OCI-LY1 (cell line): ENCODE measurements at regions not wholly inside any gene's neighbourhood (a gene's known extent, or its start where the extent isn't known, plus 50 kb on each side); places are given as distances from the start of the nearest gene placed in this dataset.
"Not testable (repeated sequence)": the region's sequence is repeated elsewhere in the genome, so short reads cannot be mapped to it uniquely, and the experiment has no call there.

Experiments
- H2AFZ ChIP-seq: fragments of 200-600 bp; sonication (generic), shearing (Covaris generic); 2 replicates; pipeline ENCODE4 v1.6.0; 2014; ENCODE audit warnings: antibody characterized with exemption, mild to moderate bottlenecking, low read length
- H3F3A ChIP-seq: fragments of 200-600 bp; sonication (generic), shearing (Covaris generic); 2 replicates; pipeline ENCODE4 v1.6.0; 2014; ENCODE audit warnings: mild to moderate bottlenecking, antibody characterized with exemption, low read length, moderate library complexity; ENCODE audit not compliant: insufficient read depth
- H3K27ac ChIP-seq: fragments of 200-600 bp; sonication (generic); 2 replicates; pipeline ENCODE4 v1.5.1; 2014; ENCODE audit warnings: low read length, mixed run types, mild to moderate bottlenecking, low read depth; ENCODE audit not compliant: poor library complexity, severe bottlenecking
- H3K27me3 ChIP-seq: fragments of 200-600 bp; sonication (generic); 2 replicates; pipeline ENCODE4 v1.6.0; 2014; ENCODE audit warnings: antibody characterized with exemption, mild to moderate bottlenecking, low read length, moderate library complexity; ENCODE audit not compliant: insufficient read depth
- H3K36me3 ChIP-seq: fragments of 200-600 bp; sonication (generic); 2 replicates; pipeline ENCODE4 v1.6.1; 2014; ENCODE audit warnings: mild to moderate bottlenecking, antibody characterized with exemption, low read length, moderate library complexity, mixed read lengths; ENCODE audit not compliant: insufficient read depth
- H3K4me1 ChIP-seq: fragments of 200-600 bp; sonication (generic); 2 replicates; pipeline ENCODE4 v1.5.1; 2014; ENCODE audit warnings: mild to moderate bottlenecking, low read length, moderate library complexity; ENCODE audit not compliant: insufficient read depth, severe bottlenecking
- H3K4me2 ChIP-seq: fragments of 200-600 bp; sonication (generic), shearing (Covaris generic); 2 replicates; pipeline ENCODE4 v1.6.1; 2014; ENCODE audit warnings: low read length
- H3K4me3 ChIP-seq: fragments of 200-600 bp; sonication (generic); 2 replicates; pipeline ENCODE4 v1.5.1; 2014; ENCODE audit warnings: low read length, low read depth, mild to moderate bottlenecking, mixed read lengths; ENCODE audit not compliant: poor library complexity, severe bottlenecking
- H3K79me2 ChIP-seq: fragments of 200-600 bp; shearing (Covaris generic); 2 replicates; pipeline ENCODE4 v1.6.1; 2016; ENCODE audit warnings: mixed run types, low read length, mixed read lengths; ENCODE audit not compliant: insufficient read depth
- H3K9ac ChIP-seq: fragments of 200-600 bp; sonication (generic), shearing (Covaris generic); 2 replicates; pipeline ENCODE4 v1.6.1; 2014; ENCODE audit warnings: mild to moderate bottlenecking, low read length, mixed read lengths
- H3K9me2 ChIP-seq: fragments of 200-600 bp; sonication (generic), shearing (Covaris generic); 2 replicates; pipeline ENCODE4 v1.6.1; 2014; ENCODE audit warnings: low read depth, mild to moderate bottlenecking, low read length, mixed read lengths
- H3K9me3 ChIP-seq: fragments of 200-600 bp; shearing (Covaris generic); 2 replicates; pipeline ENCODE4 v1.6.1; 2014; ENCODE audit warnings: low read length, mixed read lengths
- H4K20me1 ChIP-seq: fragments of 200-600 bp; sonication (generic), shearing (Covaris generic); 2 replicates; pipeline ENCODE4 v1.6.0; 2016; ENCODE audit warnings: mild to moderate bottlenecking, low read length; ENCODE audit not compliant: insufficient read depth
- EZH2 ChIP-seq: fragments of 200-600 bp; sonication (generic), shearing (Covaris generic); IDR thresholded peaks from 2 replicates; pipeline ENCODE4 v1.8.0; 2017; ENCODE audit warnings: borderline replicate concordance, mixed run types, mild to moderate bottlenecking, antibody characterized with exemption, low read length, moderate library complexity, mixed read lengths
- TF ChIP-seq, protein P1 (sequence below): fragments of 200-600 bp; sonication (generic), shearing (Covaris generic); IDR thresholded peaks from 2 replicates; pipeline ENCODE4 v1.5.1; 2017; ENCODE audit warnings: mild to moderate bottlenecking, antibody characterized with exemption, low read length, moderate library complexity, mixed read lengths

DNA sequence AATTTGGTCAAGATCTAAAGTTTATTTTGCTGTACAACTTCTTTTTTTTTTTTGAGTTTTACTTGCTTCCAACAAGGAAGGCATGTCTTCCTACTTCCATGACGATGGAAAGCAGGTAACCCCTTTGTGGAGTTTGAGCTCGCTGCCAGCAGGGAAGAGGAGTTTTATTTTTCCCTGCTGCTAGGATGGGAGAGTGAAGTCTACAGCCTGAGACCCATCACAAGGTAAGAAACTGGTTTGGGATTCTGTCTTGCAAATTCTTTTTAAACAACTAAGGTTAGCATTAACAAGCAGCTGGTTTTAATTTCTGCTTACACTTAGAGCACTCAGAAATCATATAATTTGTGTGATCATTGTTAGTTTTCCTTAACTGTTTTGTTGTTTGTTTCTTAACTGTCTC is 108.0 kb upstream of the MAP3K4 start:
- H3K27me3 ChIP-seq, result no peaks in the 10 kb centered on the region
- H2AFZ ChIP-seq, result no peak overlapping the region
- H3K4me3 ChIP-seq, result no peak overlapping the region
- H4K20me1 ChIP-seq, result no peaks in the 10 kb centered on the region
- H3K9me3 ChIP-seq, result no peaks in the 10 kb centered on the region
- no peaks in the 10 kb centered on the region for H3K9me2 ChIP-seq
- H3K36me3 ChIP-seq, result no peaks in the 10 kb centered on the region
- H3K9ac ChIP-seq, result no peak overlapping the region
- no peak for TF ChIP-seq EZH2
- TF ChIP-seq, protein P1, sequence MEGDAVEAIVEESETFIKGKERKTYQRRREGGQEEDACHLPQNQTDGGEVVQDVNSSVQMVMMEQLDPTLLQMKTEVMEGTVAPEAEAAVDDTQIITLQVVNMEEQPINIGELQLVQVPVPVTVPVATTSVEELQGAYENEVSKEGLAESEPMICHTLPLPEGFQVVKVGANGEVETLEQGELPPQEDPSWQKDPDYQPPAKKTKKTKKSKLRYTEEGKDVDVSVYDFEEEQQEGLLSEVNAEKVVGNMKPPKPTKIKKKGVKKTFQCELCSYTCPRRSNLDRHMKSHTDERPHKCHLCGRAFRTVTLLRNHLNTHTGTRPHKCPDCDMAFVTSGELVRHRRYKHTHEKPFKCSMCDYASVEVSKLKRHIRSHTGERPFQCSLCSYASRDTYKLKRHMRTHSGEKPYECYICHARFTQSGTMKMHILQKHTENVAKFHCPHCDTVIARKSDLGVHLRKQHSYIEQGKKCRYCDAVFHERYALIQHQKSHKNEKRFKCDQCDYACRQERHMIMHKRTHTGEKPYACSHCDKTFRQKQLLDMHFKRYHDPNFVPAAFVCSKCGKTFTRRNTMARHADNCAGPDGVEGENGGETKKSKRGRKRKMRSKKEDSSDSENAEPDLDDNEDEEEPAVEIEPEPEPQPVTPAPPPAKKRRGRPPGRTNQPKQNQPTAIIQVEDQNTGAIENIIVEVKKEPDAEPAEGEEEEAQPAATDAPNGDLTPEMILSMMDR, result no peak
- H3K4me1 ChIP-seq, result no peaks in the 10 kb centered on the region
- H3K4me2 ChIP-seq, result no peak overlapping the region
- no peaks in the 10 kb centered on the region for H3F3A ChIP-seq
- H3K27ac ChIP-seq, result no peak overlapping the region
- H3K79me2 ChIP-seq, result no peaks in the 10 kb centered on the region

DNA sequence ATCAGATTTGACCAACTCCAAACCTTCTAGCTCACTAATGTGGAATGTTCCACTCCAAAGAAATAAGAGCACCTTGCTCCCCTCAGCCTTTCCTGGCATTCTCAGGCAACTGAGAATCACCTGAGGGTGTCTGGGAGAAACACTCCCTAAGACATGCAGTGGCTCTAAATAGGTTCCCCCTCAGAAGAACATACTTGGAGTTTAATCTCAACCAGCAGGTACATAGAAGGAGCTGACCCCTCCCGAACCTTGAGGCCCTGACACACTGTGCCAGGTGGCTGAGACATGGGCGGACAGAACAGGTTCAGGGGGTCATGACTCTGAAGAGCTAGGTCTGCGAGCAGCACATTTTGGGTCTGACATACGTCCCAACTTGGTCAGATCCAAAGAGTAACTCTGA is 107.6 kb upstream of the MAP3K4 start:
- Histone ChIP-seq H4K20me1 (no peaks in the 10 kb centered on the region), H2AFZ (no peak overlapping the region), H3K9me2 (no peaks in the 10 kb centered on the region), H3F3A (no peaks in the 10 kb centered on the region), H3K27me3 (no peaks in the 10 kb centered on the region), H3K4me2 (no peak overlapping the region), H3K9me3 (no peaks in the 10 kb centered on the region), H3K27ac (no peak overlapping the region), H3K79me2 (no peaks in the 10 kb centered on the region), H3K36me3 (no peaks in the 10 kb centered on the region), H3K9ac (no peak overlapping the region), H3K4me1 (no peaks in the 10 kb centered on the region), H3K4me3 (no peak overlapping the region)
- TF ChIP-seq EZH2, result no peak
- TF ChIP-seq, protein P1, result no peak

DNA sequence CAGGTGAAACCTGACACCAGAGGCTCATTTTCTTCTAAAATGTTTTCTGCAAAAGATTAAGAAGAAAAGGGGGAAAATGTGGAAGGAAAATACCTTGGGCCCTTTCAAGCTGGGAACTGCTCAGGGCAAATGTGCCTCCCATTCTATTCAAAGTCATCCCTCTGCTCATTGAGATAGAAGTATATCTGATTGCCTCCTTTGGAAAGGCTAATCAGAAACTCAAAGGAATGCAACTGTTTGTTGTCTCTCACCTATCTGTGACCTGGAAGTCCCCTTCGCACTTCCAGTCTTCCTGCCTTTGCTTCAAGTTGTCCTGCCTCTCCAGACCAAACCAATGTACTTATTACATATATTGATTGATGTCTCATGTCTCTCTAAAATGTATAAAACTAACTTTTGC is 102.4 kb upstream of the MAP3K4 start:
- H3K4me2 ChIP-seq, H3F3A ChIP-seq, H3K36me3 ChIP-seq, H3K9me3 ChIP-seq, H3K27ac ChIP-seq, H2AFZ ChIP-seq, H3K9me2 ChIP-seq, H3K4me3 ChIP-seq, H3K4me1 ChIP-seq, H3K9ac ChIP-seq, H3K27me3 ChIP-seq, H3K79me2 ChIP-seq, H4K20me1 ChIP-seq: not testable (repeated sequence)

DNA sequence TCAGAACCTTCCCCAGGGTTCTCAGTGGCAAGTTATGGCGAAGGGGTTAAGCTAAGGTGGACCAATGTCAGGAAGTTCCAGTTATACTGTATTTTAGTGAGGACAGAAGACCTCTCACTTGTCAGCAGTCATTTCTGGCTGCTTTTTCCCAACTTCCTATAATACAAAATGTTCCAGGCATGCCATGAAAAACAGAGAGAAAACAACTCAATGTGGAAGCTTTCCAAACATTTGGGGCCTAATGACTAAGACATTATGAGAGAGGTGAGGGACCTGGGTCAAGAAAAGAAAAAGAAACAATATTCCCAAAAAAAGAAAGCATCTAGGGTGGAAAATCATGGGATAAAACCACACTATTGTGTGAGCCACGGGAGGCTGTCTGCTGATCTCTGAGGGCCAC is 99.9 kb upstream of the MAP3K4 start:
- no peak overlapping the region for H3K9ac ChIP-seq
- H3F3A ChIP-seq, result no peaks in the 10 kb centered on the region
- H3K4me1 ChIP-seq, result no peaks in the 10 kb centered on the region
- no peaks in the 10 kb centered on the region for H3K9me2 ChIP-seq
- H3K4me2 ChIP-seq, result no peak overlapping the region
- no peak overlapping the region for H3K27ac ChIP-seq
- H3K79me2 ChIP-seq, result no peaks in the 10 kb centered on the region
- TF ChIP-seq EZH2, result no peak
- TF ChIP-seq, protein P1, result no peak
- H3K9me3 ChIP-seq, result no peaks in the 10 kb centered on the region
- H3K27me3 ChIP-seq, result no peaks in the 10 kb centered on the region
- H3K36me3 ChIP-seq, result no peaks in the 10 kb centered on the region
- no peaks in the 10 kb centered on the region for H4K20me1 ChIP-seq
- no peak overlapping the region for H2AFZ ChIP-seq
- H3K4me3 ChIP-seq, result no peak overlapping the region
